GM18499 (cell line): ENCODE measurements at regions not wholly inside any gene's neighbourhood (a gene's known extent, or its start where the extent isn't known, plus 50 kb on each side); places are given as distances from the start of the nearest gene placed in this dataset.

Experiments used
- ATAC-seq: cut with Tn5 transposase; IDR thresholded peaks from one replicate; pipeline ENCODE4 v1.9.1; 2021; ENCODE audit warnings: moderate number of reproducible peaks; ENCODE audit not compliant: insufficient read depth, unreplicated experiment

DNA sequence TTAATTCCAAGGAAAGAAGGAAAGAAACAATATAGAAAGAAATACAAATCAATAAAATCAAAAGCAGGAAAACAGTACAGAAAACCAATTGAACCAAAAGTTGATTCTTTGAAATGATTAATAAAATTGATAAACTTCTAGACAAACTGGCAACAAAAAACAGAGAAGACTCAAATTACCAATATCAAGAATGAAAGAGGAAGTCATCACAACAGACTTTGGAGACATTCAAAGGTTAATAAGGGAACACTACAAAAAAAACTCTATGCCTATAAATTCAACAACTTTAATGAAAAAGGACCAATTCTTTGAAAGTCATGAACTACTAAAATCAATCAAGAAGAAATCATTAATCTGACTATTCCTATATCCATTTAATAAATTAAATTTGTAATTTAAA, 329.3 kb upstream of the NR5A2 start:
- ATAC-seq, result no peak

- ATAC-seq, result no peak
Observed at GRCh38 chr1:199700551-199700950, 327.0 kb upstream of the NR5A2 start.

DNA sequence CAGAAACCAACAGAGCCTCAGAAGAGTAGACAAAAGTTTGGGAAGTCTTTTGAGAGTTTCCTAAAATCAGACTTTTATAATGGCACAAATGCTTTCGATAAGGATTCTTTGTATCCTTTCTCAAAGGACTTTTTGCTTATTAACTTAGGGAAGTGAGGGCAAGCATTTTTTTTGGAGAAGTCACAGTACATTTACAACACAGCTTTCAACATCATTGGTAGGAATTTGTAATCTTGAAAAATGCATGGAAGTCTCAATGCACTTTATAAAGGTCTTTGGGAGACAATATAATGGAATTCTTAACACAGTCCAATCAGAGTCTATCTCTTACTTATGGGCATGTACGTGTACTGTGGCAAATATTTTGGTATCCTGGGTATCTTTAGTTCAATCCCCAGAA, 325.8 kb upstream of the NR5A2 start:
- ATAC-seq, result no peak

- no peak for ATAC-seq
Observed at GRCh38 chr1:199704231-199704630, 323.3 kb upstream of the NR5A2 start.

DNA sequence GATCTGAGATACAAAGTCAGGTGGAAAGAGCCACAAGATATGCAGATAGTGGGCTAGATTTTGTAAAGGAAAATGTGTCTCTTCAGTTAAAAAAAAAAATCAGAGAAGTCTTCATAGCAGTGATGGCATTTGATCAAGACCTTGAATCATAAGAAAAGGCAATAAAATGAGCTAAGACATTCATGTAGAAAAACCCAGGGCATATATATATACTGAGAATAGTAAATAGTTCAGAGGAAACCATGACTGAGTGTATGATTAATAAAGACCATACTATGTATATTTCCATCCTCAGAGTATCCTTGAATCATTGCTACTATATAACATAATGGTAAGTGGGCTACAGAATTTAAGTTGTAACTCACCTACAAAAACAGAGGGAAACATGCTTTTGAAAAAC, 321.7 kb upstream of the NR5A2 start:
- no peak for ATAC-seq

DNA sequence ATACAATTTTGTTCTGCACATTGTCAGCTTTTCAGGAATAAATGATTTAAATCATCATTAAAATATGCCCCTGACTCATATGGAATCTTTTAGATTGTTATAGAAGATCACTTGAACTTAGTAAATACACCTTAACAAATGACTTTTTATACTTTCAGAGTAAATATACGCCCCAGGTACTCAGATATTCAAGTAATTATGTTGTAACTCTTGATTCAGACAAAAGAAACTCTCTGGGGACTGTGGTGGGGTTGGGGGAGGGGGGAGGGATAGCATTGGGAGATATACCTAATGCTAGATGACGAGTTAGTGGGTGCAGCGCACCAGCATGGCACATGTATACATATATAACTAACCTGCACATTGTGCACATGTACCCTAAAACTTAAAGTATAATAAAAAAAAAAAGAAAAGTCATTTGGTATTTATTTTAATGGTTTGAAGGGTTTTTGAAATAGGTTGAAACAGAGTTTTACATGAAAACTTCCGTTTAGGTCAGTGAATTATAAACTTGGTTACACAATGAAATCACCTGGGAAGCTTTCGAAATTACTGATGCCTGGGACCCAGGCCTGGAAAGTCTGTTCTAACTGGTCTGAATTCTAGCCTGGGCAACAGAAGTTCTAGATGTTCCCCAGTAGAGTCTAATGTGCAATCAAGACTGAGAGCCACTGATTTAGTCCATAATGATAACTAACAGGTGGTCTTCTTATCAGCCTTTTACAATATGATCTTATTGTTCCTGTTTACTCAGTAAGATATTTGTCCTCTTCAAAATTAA, 320.5 kb upstream of the NR5A2 start:
- ATAC-seq, result no peak

DNA sequence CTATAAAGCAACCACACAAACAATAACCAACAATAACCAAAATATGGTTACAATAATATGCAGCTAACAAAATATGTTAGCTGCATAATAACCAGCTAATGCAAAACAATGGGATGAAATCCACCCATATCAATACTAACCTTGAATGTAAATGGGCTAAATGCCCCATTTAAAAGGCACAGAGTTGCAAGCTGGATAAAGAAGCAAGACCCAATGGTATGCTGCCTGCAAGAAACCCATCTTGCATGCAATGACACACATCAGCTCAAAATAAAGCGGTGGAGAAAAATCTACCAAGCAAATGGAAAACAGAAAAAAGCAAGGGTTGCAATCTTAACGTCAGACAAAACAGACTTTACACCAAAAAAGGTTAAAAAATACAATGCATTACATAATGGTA, 316.5 kb upstream of the NR5A2 start:
- no peak for ATAC-seq

DNA sequence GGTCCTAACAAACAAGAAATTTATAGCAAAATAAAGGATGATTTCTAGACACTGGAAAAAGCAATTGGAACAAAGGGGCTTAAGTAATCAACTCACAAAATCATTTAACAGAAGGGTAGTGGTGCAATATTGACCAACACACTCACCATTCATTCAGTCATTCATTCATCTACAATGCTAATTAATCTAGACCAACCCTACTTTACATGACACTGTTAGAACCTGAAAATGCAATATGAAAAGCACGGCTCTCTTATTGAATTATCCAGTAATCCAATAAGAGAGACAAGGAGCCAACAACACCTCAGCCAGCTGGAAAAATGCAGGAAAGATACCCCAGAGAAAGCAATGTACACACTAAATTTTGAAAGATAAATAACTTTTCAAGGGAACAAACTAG, 310.8 kb upstream of the NR5A2 start:
- ATAC-seq, result no peak

- ATAC-seq, result no peak
Observed at GRCh38 chr1:199719156-199719842, 308.2 kb upstream of the NR5A2 start.

GRCh38 chr1:199720496-199720895, 307.0 kb upstream of the NR5A2 start:
- no peak for ATAC-seq

DNA sequence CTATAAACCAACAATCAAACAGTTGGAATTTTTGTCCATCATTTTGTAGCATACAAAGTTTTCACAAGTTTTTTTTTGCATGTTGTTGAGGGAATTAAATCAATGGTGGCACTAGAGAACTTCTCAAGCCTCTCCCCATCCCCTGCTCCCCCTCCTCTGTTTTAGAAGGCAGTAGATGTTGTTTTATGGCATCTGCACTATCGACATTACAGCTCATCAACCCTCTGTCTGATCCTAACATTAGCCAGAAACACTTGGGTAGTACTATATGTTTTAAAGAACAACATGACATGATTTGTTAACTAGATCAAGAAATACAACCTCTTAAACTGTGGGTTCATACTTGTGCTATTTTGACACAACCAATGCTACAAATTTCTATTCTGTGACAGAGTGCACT, 306.5 kb upstream of the NR5A2 start:
- ATAC-seq, result no peak

- no peak for ATAC-seq
Observed at GRCh38 chr1:199723250-199723956, 304.1 kb upstream of the NR5A2 start.

GRCh38 chr1:199724049-199724448, 303.5 kb upstream of the NR5A2 start:
- ATAC-seq, result no peak

GRCh38 chr1:199725002-199725565, 302.4 kb upstream of the NR5A2 start:
- ATAC-seq, result peak; percentile 81

GRCh38 chr1:199727682-199728081, 299.8 kb upstream of the NR5A2 start:
- ATAC-seq, result no peak

- no peak for ATAC-seq
Observed at GRCh38 chr1:199728345-199728744, 299.2 kb upstream of the NR5A2 start.

DNA sequence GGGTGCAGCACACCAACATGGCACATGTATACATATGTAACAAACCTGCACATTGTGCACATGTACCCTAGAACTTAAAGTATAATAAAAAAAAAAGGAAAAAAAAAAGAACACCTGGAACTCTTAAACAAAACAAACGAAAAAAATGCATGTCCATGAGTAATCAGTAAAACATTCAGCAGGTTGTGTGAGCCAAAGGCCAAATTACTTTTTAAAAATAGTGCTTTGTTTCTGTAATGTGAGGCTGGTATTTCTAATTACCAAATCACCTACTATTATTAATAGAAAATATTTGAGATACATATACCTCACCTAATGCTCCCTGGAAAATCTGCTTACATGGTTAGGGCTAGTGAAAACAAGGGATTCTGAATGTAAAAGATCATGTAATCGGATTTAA, 294.4 kb upstream of the NR5A2 start:
- ATAC-seq, result no peak

DNA sequence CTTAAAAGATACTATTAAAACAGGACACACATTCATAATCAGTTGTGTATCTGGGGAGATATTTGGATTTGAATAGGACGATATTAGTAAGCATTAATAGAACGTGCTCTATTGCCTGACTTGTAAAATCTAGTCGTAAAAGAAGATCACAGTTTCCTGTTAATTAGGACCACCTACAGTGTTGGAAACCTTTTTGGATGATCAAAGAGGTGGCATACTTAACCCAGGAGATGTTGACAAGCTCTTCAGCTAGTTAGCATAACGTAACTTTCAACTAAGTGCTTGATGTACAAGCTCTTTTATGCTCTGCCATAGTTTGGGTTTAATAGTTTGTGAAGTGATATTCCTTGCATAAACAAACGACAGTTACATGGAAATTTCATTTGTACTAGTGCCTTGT, 293.3 kb upstream of the NR5A2 start:
- ATAC-seq, result no peak

DNA sequence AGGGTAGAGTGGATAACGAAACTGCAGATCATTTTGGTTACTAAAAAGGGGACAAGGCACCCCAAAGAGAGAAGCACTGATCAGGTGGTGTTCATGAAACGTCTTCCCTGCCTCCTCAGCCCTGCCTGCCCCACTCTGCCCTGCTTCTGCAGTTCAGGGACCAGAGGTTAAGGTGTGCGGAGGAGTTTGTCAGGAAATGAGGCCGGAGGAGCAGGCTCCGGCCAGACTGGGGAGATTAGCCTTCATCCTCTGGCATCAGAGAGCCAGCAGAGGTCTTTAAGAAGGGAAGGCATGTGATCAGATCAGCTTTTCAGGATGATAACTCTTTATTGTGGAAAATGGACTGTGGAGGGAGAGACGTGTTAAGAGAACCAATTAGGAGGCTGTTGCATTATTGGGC, 291.9 kb upstream of the NR5A2 start:
- ATAC-seq, result no peak

GRCh38 chr1:199736646-199737045, 290.9 kb upstream of the NR5A2 start:
- no peak for ATAC-seq

GRCh38 chr1:199741586-199741985, 285.9 kb upstream of the NR5A2 start:
- no peak for ATAC-seq
